SJSA1 (cell line): ENCODE measurements at regions not wholly inside any gene's neighbourhood (a gene's known extent, or its start where the extent isn't known, plus 50 kb on each side); places are given as distances from the start of the nearest gene placed in this dataset.

ENCODE experiments used
- DNase-seq, 2 experiments: peaks; one replicate each; pipeline ENCODE4 v3.0.0-alpha.2; 2015 to 2020; ENCODE audit warnings: low spot score in 2 of 2, low read depth in 1 of 2
- H3K27ac ChIP-seq: fragments of 250-450 bp; sonication (Bioruptor Pico); 2 replicates; pipeline ENCODE4 v1.5.1; 2020; ENCODE audit warnings: mild to moderate bottlenecking, moderate library complexity
- H3K27me3 ChIP-seq: fragments of 250-450 bp; sonication (Bioruptor Pico); replicated peaks from 2 replicates; pipeline ENCODE4 v1.5.1; 2020; ENCODE audit warnings: mild to moderate bottlenecking, moderate library complexity
- H3K36me3 ChIP-seq: fragments of 250-450 bp; sonication (Bioruptor Pico); 2 replicates; pipeline ENCODE4 v1.5.1; 2020; ENCODE audit warnings: mild to moderate bottlenecking
- H3K4me1 ChIP-seq: fragments of 250-450 bp; sonication (Bioruptor Pico); replicated peaks from 2 replicates; pipeline ENCODE4 v1.6.1; 2021; ENCODE audit warnings: mild to moderate bottlenecking
- H3K4me3 ChIP-seq: fragments of 250-450 bp; sonication (Bioruptor Pico); 2 replicates; pipeline ENCODE4 v1.5.1; 2020; ENCODE audit warnings: mild to moderate bottlenecking
- H3K9me3 ChIP-seq: fragments of 250-450 bp; sonication (Bioruptor Pico); replicated peaks from 2 replicates; pipeline ENCODE4 v1.5.1; 2020; ENCODE audit warnings: mild to moderate bottlenecking

GRCh38 chr1:114224196-114224907 lies 70.7 kb upstream of the SYT6 start:
- H3K27me3 ChIP-seq, result peaks cover 9% of the 10 kb centered on the region
- DNase-seq, result no peak
- no peaks in the 10 kb centered on the region for H3K4me1 ChIP-seq
- H3K36me3 ChIP-seq, result no peaks in the 10 kb centered on the region
- no peak overlapping the region for H3K4me3 ChIP-seq
- no peaks in the 10 kb centered on the region for H3K9me3 ChIP-seq
- no peak overlapping the region for H3K27ac ChIP-seq

GRCh38 chr1:114222920-114223319 lies 69.3 kb upstream of the SYT6 start:
- no peaks in the 10 kb centered on the region for H3K9me3 ChIP-seq
- no peak for DNase-seq
- no peaks in the 10 kb centered on the region for H3K36me3 ChIP-seq
- peaks cover 9% of the 10 kb centered on the region for H3K27me3 ChIP-seq
- H3K27ac ChIP-seq, result no peak overlapping the region
- H3K4me1 ChIP-seq, result no peaks in the 10 kb centered on the region
- no peak overlapping the region for H3K4me3 ChIP-seq

- H3K4me1 ChIP-seq, result no peaks in the 10 kb centered on the region
- H3K36me3 ChIP-seq, result no peaks in the 10 kb centered on the region
- H3K4me3 ChIP-seq, result no peak overlapping the region
- H3K27ac ChIP-seq, result no peak overlapping the region
- peaks cover 9% of the 10 kb centered on the region for H3K27me3 ChIP-seq
- no peaks in the 10 kb centered on the region for H3K9me3 ChIP-seq
- no peak for DNase-seq
Measured at GRCh38 chr1:114219172-114219868, 65.7 kb upstream of the SYT6 start.

GRCh38 chr1:114218361-114219171 lies 64.9 kb upstream of the SYT6 start:
- Histone ChIP-seq H3K9me3 (no peaks in the 10 kb centered on the region), H3K27ac (no peak overlapping the region), H3K4me1 (no peaks in the 10 kb centered on the region), H3K36me3 (no peaks in the 10 kb centered on the region), H3K4me3 (no peak overlapping the region), H3K27me3 (peaks cover 14% of the 10 kb centered on the region)
- DNase-seq, result no peak

GRCh38 chr1:114216431-114217173 lies 62.9 kb upstream of the SYT6 start:
- H3K27me3 ChIP-seq, result peaks cover 26% of the 10 kb centered on the region
- no peak for DNase-seq
- no peaks in the 10 kb centered on the region for H3K9me3 ChIP-seq
- H3K27ac ChIP-seq, result no peak overlapping the region
- no peak overlapping the region for H3K4me3 ChIP-seq
- H3K4me1 ChIP-seq, result no peaks in the 10 kb centered on the region
- no peaks in the 10 kb centered on the region for H3K36me3 ChIP-seq

GRCh38 chr1:114215436-114215835 lies 61.8 kb upstream of the SYT6 start:
- no peaks in the 10 kb centered on the region for H3K36me3 ChIP-seq
- H3K4me3 ChIP-seq, result no peak overlapping the region
- no peak overlapping the region for H3K27ac ChIP-seq
- peaks cover 29% of the 10 kb centered on the region for H3K27me3 ChIP-seq
- no peaks in the 10 kb centered on the region for H3K4me1 ChIP-seq
- no peak for DNase-seq
- no peaks in the 10 kb centered on the region for H3K9me3 ChIP-seq

GRCh38 chr1:114214016-114214415 lies 60.3 kb upstream of the SYT6 start:
- no peak overlapping the region for H3K27ac ChIP-seq
- no peaks in the 10 kb centered on the region for H3K9me3 ChIP-seq
- no peaks in the 10 kb centered on the region for H3K4me1 ChIP-seq
- no peak for DNase-seq
- H3K36me3 ChIP-seq, result no peaks in the 10 kb centered on the region
- no peak overlapping the region for H3K4me3 ChIP-seq
- peaks cover 24% of the 10 kb centered on the region for H3K27me3 ChIP-seq

GRCh38 chr1:114209971-114210370 lies 56.3 kb upstream of the SYT6 start:
- Histone ChIP-seq H3K27me3 (peaks cover 30% of the 10 kb centered on the region), H3K4me3 (no peak overlapping the region)

GRCh38 chr1:114208714-114209113 lies 55.0 kb upstream of the SYT6 start:
- DNase-seq, result no peak
- H3K4me1 ChIP-seq, result no peaks in the 10 kb centered on the region
- H3K4me3 ChIP-seq, result no peak overlapping the region
- no peaks in the 10 kb centered on the region for H3K36me3 ChIP-seq
- no peaks in the 10 kb centered on the region for H3K9me3 ChIP-seq
- H3K27me3 ChIP-seq, result peaks cover 29% of the 10 kb centered on the region
- H3K27ac ChIP-seq, result no peak overlapping the region

More at GRCh38 chr1:114209971-114210370, 56.3 kb upstream of the SYT6 start:
- no peaks in the 10 kb centered on the region for H3K9me3 ChIP-seq
- no peak for DNase-seq
- H3K36me3 ChIP-seq, result no peaks in the 10 kb centered on the region
- H3K27ac ChIP-seq, result no peak overlapping the region
- no peaks in the 10 kb centered on the region for H3K4me1 ChIP-seq

- Histone ChIP-seq H3K9me3 (no peaks in the 10 kb centered on the region), H3K4me3 (no peak overlapping the region), H3K27me3 (peaks cover 27% of the 10 kb centered on the region), H3K27ac (no peak overlapping the region), H3K36me3 (no peaks in the 10 kb centered on the region), H3K4me1 (no peaks in the 10 kb centered on the region)
- no peak for DNase-seq
Measured at GRCh38 chr1:114208106-114208505, 54.4 kb upstream of the SYT6 start.

GRCh38 chr1:114207635-114208034 lies 54.0 kb upstream of the SYT6 start:
- peaks cover 22% of the 10 kb centered on the region for H3K27me3 ChIP-seq
- H3K4me3 ChIP-seq, result no peak overlapping the region
- H3K27ac ChIP-seq, result no peak overlapping the region
- no peak for DNase-seq
- H3K36me3 ChIP-seq, result no peaks in the 10 kb centered on the region
- H3K9me3 ChIP-seq, result no peaks in the 10 kb centered on the region
- no peaks in the 10 kb centered on the region for H3K4me1 ChIP-seq

- no peak overlapping the region for H3K27ac ChIP-seq
- DNase-seq, result no peak
- no peak overlapping the region for H3K4me3 ChIP-seq
- no peaks in the 10 kb centered on the region for H3K4me1 ChIP-seq
- no peaks in the 10 kb centered on the region for H3K36me3 ChIP-seq
- peaks cover 20% of the 10 kb centered on the region for H3K27me3 ChIP-seq
- no peaks in the 10 kb centered on the region for H3K9me3 ChIP-seq
Measured at GRCh38 chr1:114206392-114206791, 52.7 kb upstream of the SYT6 start.

GRCh38 chr1:114203595-114204128 lies 50.0 kb upstream of the SYT6 start:
- no peaks in the 10 kb centered on the region for H3K4me1 ChIP-seq
- no peaks in the 10 kb centered on the region for H3K9me3 ChIP-seq
- H3K4me3 ChIP-seq, result no peak overlapping the region
- H3K27me3 ChIP-seq, result peaks cover 10% of the 10 kb centered on the region
- H3K36me3 ChIP-seq, result no peaks in the 10 kb centered on the region
- DNase-seq, result no peak
- no peak overlapping the region for H3K27ac ChIP-seq
